ENCODE measurements at regions not wholly inside any gene's neighbourhood (a gene's known extent, or its start where the extent isn't known, plus 50 kb on each side); places are given as distances from the start of the nearest gene placed in this dataset.

- Histone ChIP-seq H4K5ac (ENCODE audit: low read depth, low read length) (no peak overlapping the region), H3K4ac (ENCODE audit: low read depth, low read length) (no peak overlapping the region), H2BK20ac (ENCODE audit: low read depth, low read length) (no peak overlapping the region), H3K56ac (ENCODE audit: extremely low read depth, insufficient read depth, low read length) (no peak overlapping the region), H3K79me1 (ENCODE audit: low read depth in 1 of 2, low read length in 2 of 2) (no peaks in the 10 kb centered on the region), H3K18ac (ENCODE audit: low read depth, low read length) (no peak overlapping the region), H4K8ac (ENCODE audit: low read depth in 2 of 2, low read length in 2 of 2) (no peak overlapping the region), H3K4me2 (ENCODE audit: low read depth, low read length) (no peak overlapping the region), H3K14ac (replicated peaks; ENCODE audit: low read depth, low read length) (no peak overlapping the region), H2BK120ac (ENCODE audit: low read depth, low read length) (no peak overlapping the region), H2BK15ac (ENCODE audit: low read depth, low read length) (no peak overlapping the region), H2AK5ac (ENCODE audit: low read depth, low read length) (no peak overlapping the region), H2BK5ac (ENCODE audit: low read depth, low read length, poor library complexity, severe bottlenecking) (no peak overlapping the region), H3K9me3 (ENCODE audit: control insufficient read depth, insufficient read depth, low read length) (peaks cover 2% of the 10 kb centered on the region; the same call in 1 of the 2 replicates), H3K4me1 (ENCODE audit: control insufficient read depth, insufficient read depth, low read length) (no peaks in the 10 kb centered on the region), H3K9ac (ENCODE audit: low read depth, low read length) (no peak overlapping the region), H3K36me3 (ENCODE audit: control insufficient read depth, insufficient read depth, low read length) (no peaks in the 10 kb centered on the region), H2AK9ac (replicated peaks; ENCODE audit: low read depth, low read length, poor library complexity) (no peak overlapping the region), H3K27me3 (ENCODE audit: control insufficient read depth, insufficient read depth, low read length) (peaks cover 6% of the 10 kb centered on the region), H4K20me1 (ENCODE audit: insufficient read depth, low read length) (no peaks in the 10 kb centered on the region), H4K91ac (ENCODE audit: insufficient read depth, low read depth, low read length) (no peak overlapping the region), H3K23ac (ENCODE audit: low read depth, low read length) (no peak overlapping the region), H3K27ac (ENCODE audit: insufficient read depth, low read length) (no peak overlapping the region), H3K4me3 (ENCODE audit: insufficient read depth, low read depth, low read length) (no peak overlapping the region), H2AFZ (replicated peaks; ENCODE audit: low read length, poor library complexity) (peak overlapping the region; percentile 5), H3K9me1 (ENCODE audit: insufficient read depth, low read length) (no peaks in the 10 kb centered on the region)
- ATAC-seq (ENCODE audit: low read depth) (no peak), DNase-seq (peak; percentile 13)
- dilution Hi-C loops (cut with HindIII; ENCODE audit: low sequenced_read_pairs, unreplicated experiment) (no loop called here), intact Hi-C loops (cut with micrococcal nuclease) (no loop called here), in situ Hi-C loops (cut with MboI; ENCODE audit: low sequenced_read_pairs) (loop anchor here (10.0 to 25.0 kb wide), 3 partner anchors 245 to 635 kb away; no protein-coding TSS in a partner anchor)
- TF ChIP-seq, protein P1, sequence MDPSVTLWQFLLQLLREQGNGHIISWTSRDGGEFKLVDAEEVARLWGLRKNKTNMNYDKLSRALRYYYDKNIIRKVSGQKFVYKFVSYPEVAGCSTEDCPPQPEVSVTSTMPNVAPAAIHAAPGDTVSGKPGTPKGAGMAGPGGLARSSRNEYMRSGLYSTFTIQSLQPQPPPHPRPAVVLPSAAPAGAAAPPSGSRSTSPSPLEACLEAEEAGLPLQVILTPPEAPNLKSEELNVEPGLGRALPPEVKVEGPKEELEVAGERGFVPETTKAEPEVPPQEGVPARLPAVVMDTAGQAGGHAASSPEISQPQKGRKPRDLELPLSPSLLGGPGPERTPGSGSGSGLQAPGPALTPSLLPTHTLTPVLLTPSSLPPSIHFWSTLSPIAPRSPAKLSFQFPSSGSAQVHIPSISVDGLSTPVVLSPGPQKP (IDR thresholded peaks at IDR 0.05; ENCODE audit: borderline replicate concordance, low read depth, low read length): no peak
- TF ChIP-seq NFE2L2 (IDR thresholded peaks at IDR 0.05; ENCODE audit: low read depth, low read length) (peak; percentile 51), RAD21 (IDR thresholded peaks at IDR 0.05; ENCODE audit: low read length) (no peak)
- CTCF ChIA-PET: no interaction called here
- no TSS peak for BruUV-seq (replicated peaks)
- POLR2A ChIA-PET (ENCODE audit: unreplicated experiment): no interaction called here
- WGBS, 2 experiments (ENCODE audit: extremely low coverage in 2 of 2, insufficient read length in 1 of 2): 100% methylated on average over 2 of the region's 6 CpGs; no CpG with 5 or more reads in 1 of the 2 experiments
These were observed 81.3 kb upstream of the PTPN3 start for GRCh38 chr9:109579191-109579948.

Data from IMR-90 (cell line).